A673 (cell line): ENCODE measurements at regions not wholly inside any gene's neighbourhood (a gene's known extent, or its start where the extent isn't known, plus 50 kb on each side); places are given as distances from the start of the nearest gene placed in this dataset.

ENCODE experiments used
- BruUV-seq: library from RNA; stranded (reverse); fragments of 400-500 nt; replicated peaks from 2 replicates; lab custom pipeline; 2021; lab: Mats Ljungman, UMichigan
- CTCF ChIA-PET: fragments of 300-600 bp; sonication (Branson Sonifier 250); formaldehyde crosslinking; loops from one replicate; lab custom pipeline; 2022; ENCODE audit warnings: antibody characterized with exemption; lab: Charles Lee
- POLR2A ChIA-PET: fragments of 300-600 bp; sonication (Branson Sonifier 250); formaldehyde crosslinking; loops from one replicate; lab custom pipeline; 2022; ENCODE audit warnings: antibody characterized with exemption; ENCODE audit not compliant: low non-redundant PET; lab: Charles Lee
- DNase-seq: peaks from one replicate; pipeline ENCODE4 v3.0.0-alpha.2; 2015; ENCODE audit warnings: low spot score
- H3K27ac ChIP-seq: fragments of 200-600 bp; sonication (generic); 2 replicates; pipeline ENCODE4 v1.5.1; 2016; ENCODE audit warnings: mixed run types, low read depth, mild to moderate bottlenecking, mixed read lengths, antibody characterized with exemption, low read length; ENCODE audit not compliant: poor library complexity, severe bottlenecking
- H3K27me3 ChIP-seq: fragments of 200-600 bp; sonication (generic); replicated peaks from 2 replicates; pipeline ENCODE4 v1.6.1; 2017; ENCODE audit warnings: mixed run types, low read depth, mild to moderate bottlenecking, mixed read lengths, antibody characterized with exemption, low read length; ENCODE audit not compliant: insufficient read depth, poor library complexity
- H3K36me3 ChIP-seq: fragments of 200-600 bp; sonication (generic); 2 replicates; pipeline ENCODE4 v1.6.1; 2016; ENCODE audit warnings: mixed run types, mild to moderate bottlenecking, mixed read lengths, antibody characterized with exemption, low read length; ENCODE audit not compliant: insufficient read depth, poor library complexity, severe bottlenecking
- H3K4me1 ChIP-seq: fragments of 200-600 bp; sonication (generic); 2 replicates; pipeline ENCODE4 v1.6.1; 2017; ENCODE audit warnings: mixed run types, mild to moderate bottlenecking, mixed read lengths, antibody characterized with exemption, low read length; ENCODE audit not compliant: insufficient read depth, poor library complexity, severe bottlenecking
- H3K4me3 ChIP-seq: fragments of 200-600 bp; sonication (generic); 2 replicates; pipeline ENCODE4 v1.5.1; 2016; ENCODE audit warnings: low read depth, mixed run types, mild to moderate bottlenecking, mixed read lengths, low read length; ENCODE audit not compliant: poor library complexity, severe bottlenecking
- H3K9me3 ChIP-seq: fragments of 200-600 bp; sonication (generic); 2 replicates; pipeline ENCODE4 v1.6.1; 2016; ENCODE audit warnings: mixed run types, low read depth, mild to moderate bottlenecking, mixed read lengths, antibody characterized with exemption, low read length; ENCODE audit not compliant: poor library complexity, severe bottlenecking
- CTCF ChIP-seq: fragments of 300-800, 200-600 bp; sonication (generic); conservative IDR thresholded peaks from 2 replicates; pipeline ENCODE4 v1.5.1; 2017; ENCODE audit warnings: low read depth, mild to moderate bottlenecking, antibody characterized with exemption, low read length, moderate library complexity, mixed read lengths
- EZH2 ChIP-seq: fragments of 200-600 bp; sonication (generic); IDR thresholded peaks from 2 replicates; pipeline ENCODE4 v1.6.1; 2017; ENCODE audit warnings: borderline replicate concordance, low read depth, mild to moderate bottlenecking, mixed read lengths, antibody characterized with exemption, low read length; ENCODE audit not compliant: poor library complexity, severe bottlenecking
- intact Hi-C: fragments of 100-400 bp; cut with micrococcal nuclease; formaldehyde crosslinking; loops from one replicate; pipeline ENCODE4 v1.10.0; 2022; ENCODE audit not compliant: unreplicated experiment

GRCh38 chr10:16116404-16117304, 256.3 kb upstream of the MINDY3 start:
- BruUV-seq, result no TSS peak
- peak; percentile 60 for DNase-seq
- ChIA-PET CTCF (no interaction called here), POLR2A (no interaction called here)
- intact Hi-C loops, result loop anchor here (5.0 to 10.0 kb wide), 2 partner anchors 222 to 661 kb away; no protein-coding TSS in a partner anchor
- no peak overlapping the region for H3K4me3 ChIP-seq
- no peaks in the 10 kb centered on the region for H3K9me3 ChIP-seq
- no peak overlapping the region for H3K27ac ChIP-seq
- H3K36me3 ChIP-seq, result no peaks in the 10 kb centered on the region
- no peaks in the 10 kb centered on the region for H3K4me1 ChIP-seq
- H3K27me3 ChIP-seq, result peaks cover 34% of the 10 kb centered on the region
- TF ChIP-seq CTCF, result peak; percentile 66
- TF ChIP-seq EZH2, result no peak

- intact Hi-C loops, result loop anchor here (5.0 to 10.0 kb wide), 2 partner anchors 222 to 660 kb away; no protein-coding TSS in a partner anchor
- no TSS peak for BruUV-seq
- H3K9me3 ChIP-seq, result no peaks in the 10 kb centered on the region
- no peak for TF ChIP-seq EZH2
- no peak for TF ChIP-seq CTCF
- H3K4me3 ChIP-seq, result no peak overlapping the region
- ChIA-PET CTCF (no interaction called here), POLR2A (no interaction called here)
- no peak overlapping the region for H3K27ac ChIP-seq
- H3K4me1 ChIP-seq, result no peaks in the 10 kb centered on the region
- DNase-seq, result no peak
- peaks cover 29% of the 10 kb centered on the region for H3K27me3 ChIP-seq
- H3K36me3 ChIP-seq, result no peaks in the 10 kb centered on the region
Measured at GRCh38 chr10:16117305-16117695, 257.0 kb upstream of the MINDY3 start.

DNA sequence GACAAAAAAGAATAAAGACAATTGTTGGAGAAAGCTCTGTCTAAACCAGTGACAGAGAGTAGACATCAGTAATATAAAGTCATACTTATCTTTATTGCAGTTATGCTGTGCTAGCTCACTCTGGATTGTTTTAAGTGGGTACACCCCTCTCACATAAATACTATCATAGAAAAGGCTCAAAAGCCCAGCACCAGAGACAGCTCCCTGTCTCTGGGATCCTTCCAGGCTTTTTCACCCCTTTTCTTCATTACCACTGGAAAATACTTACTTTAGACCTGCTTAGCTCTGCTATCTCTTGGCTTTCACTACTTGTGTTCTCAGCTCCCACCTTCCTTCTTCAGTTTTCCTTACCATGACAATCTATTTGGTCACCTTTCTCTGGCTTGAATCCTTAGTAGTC, 259.1 kb upstream of the MINDY3 start:
- TF ChIP-seq EZH2, result no peak
- TF ChIP-seq CTCF, result no peak
- CTCF ChIA-PET, result no interaction called here
- H3K27ac ChIP-seq, result no peak overlapping the region
- DNase-seq, result no peak
- BruUV-seq, result no TSS peak
- no peak overlapping the region for H3K4me3 ChIP-seq
- H3K9me3 ChIP-seq, result no peaks in the 10 kb centered on the region
- no peaks in the 10 kb centered on the region for H3K4me1 ChIP-seq
- peaks cover 45% of the 10 kb centered on the region for H3K27me3 ChIP-seq
- POLR2A ChIA-PET, result no interaction called here
- intact Hi-C loops, result loop anchor here (5.0 to 10.0 kb wide), 2 partner anchors 225 to 658 kb away; no protein-coding TSS in a partner anchor
- no peaks in the 10 kb centered on the region for H3K36me3 ChIP-seq
